ENCODE measurements at regions not wholly inside any gene's neighbourhood (a gene's known extent, or its start where the extent isn't known, plus 50 kb on each side); places are given as distances from the start of the nearest gene placed in this dataset.

GRCh38 chr3:168995129-168995528 lies 668.4 kb downstream of the MECOM start:
- no peaks in the 10 kb centered on the region for H3K27me3 ChIP-seq
- WGBS, 4 donors, result 81 to 90% (median 85%) methylated on average over 6 of the region's 6 CpGs
- no peak for DNase-seq
- H3K27ac ChIP-seq, result no peak overlapping the region
- H3K36me3 ChIP-seq (replicated peaks in 1 of 2), result no peaks in the 10 kb centered on the region
- H3K4me3 ChIP-seq, result no peak overlapping the region
- H3K4me1 ChIP-seq (replicated peaks in 1 of 2), result no peaks in the 10 kb centered on the region
- TF ChIP-seq CTCF (IDR thresholded peaks at IDR 0.05) (no peak), POLR2A (IDR thresholded peaks at IDR 0.05) (no peak)
- intact Hi-C loops (cut with DNase I), result no loop called here
- no peaks in the 10 kb centered on the region for H3K9me3 ChIP-seq (replicated peaks in 1 of 3)

GRCh38 chr3:168991803-168992202 lies 671.7 kb downstream of the MECOM start:
- intact Hi-C loops (cut with DNase I), result no loop called here
- no peak for DNase-seq
- no peaks in the 10 kb centered on the region for H3K36me3 ChIP-seq (replicated peaks in 1 of 2)
- no peak overlapping the region for H3K4me3 ChIP-seq
- no peak for TF ChIP-seq CTCF (IDR thresholded peaks at IDR 0.05)
- no peak for TF ChIP-seq POLR2A (IDR thresholded peaks at IDR 0.05)
- H3K4me1 ChIP-seq (replicated peaks in 1 of 2), result no peaks in the 10 kb centered on the region
- H3K9me3 ChIP-seq (replicated peaks in 1 of 3), result no peaks in the 10 kb centered on the region
- no peaks in the 10 kb centered on the region for H3K27me3 ChIP-seq
- H3K27ac ChIP-seq, result no peak overlapping the region

GRCh38 chr3:168990621-168991020 lies 672.9 kb downstream of the MECOM start:
- WGBS, 4 donors, result 76 to 81% (median 77%) methylated on average over 3 of the region's 3 CpGs
- H3K27ac ChIP-seq, result no peak overlapping the region

GRCh38 chr3:168990134-168990533 lies 673.4 kb downstream of the MECOM start:
- Histone ChIP-seq H3K27ac (no peak overlapping the region), H3K27me3 (no peaks in the 10 kb centered on the region), H3K36me3 (replicated peaks in 1 of 2) (no peaks in the 10 kb centered on the region), H3K4me3 (no peak overlapping the region), H3K4me1 (replicated peaks in 1 of 2) (no peaks in the 10 kb centered on the region), H3K9me3 (replicated peaks in 1 of 3) (no peaks in the 10 kb centered on the region)
- DNase-seq, result no peak
- intact Hi-C loops (cut with DNase I), result no loop called here
- 51 to 71% (median 65%) methylated on average over 2 of the region's 2 CpGs for whole genome bisulfite sequencing, 4 donors
- no peak for TF ChIP-seq CTCF (IDR thresholded peaks at IDR 0.05)
- TF ChIP-seq POLR2A (IDR thresholded peaks at IDR 0.05), result no peak

More at GRCh38 chr3:168990621-168991020, 672.9 kb downstream of the MECOM start:
- no peaks in the 10 kb centered on the region for H3K4me1 ChIP-seq (replicated peaks in 1 of 2)
- no peak for DNase-seq
- no peak for TF ChIP-seq POLR2A (IDR thresholded peaks at IDR 0.05)
- TF ChIP-seq CTCF (IDR thresholded peaks at IDR 0.05), result no peak
- H3K27me3 ChIP-seq, result no peaks in the 10 kb centered on the region
- intact Hi-C loops (cut with DNase I), result no loop called here
- no peaks in the 10 kb centered on the region for H3K36me3 ChIP-seq (replicated peaks in 1 of 2)
- no peaks in the 10 kb centered on the region for H3K9me3 ChIP-seq (replicated peaks in 1 of 3)
- no peak overlapping the region for H3K4me3 ChIP-seq

Data from adrenal gland (tissue), 9 donors.